ENCODE measurements at regions not wholly inside any gene's neighbourhood (a gene's known extent, or its start where the extent isn't known, plus 50 kb on each side); places are given as distances from the start of the nearest gene placed in this dataset.

DNA sequence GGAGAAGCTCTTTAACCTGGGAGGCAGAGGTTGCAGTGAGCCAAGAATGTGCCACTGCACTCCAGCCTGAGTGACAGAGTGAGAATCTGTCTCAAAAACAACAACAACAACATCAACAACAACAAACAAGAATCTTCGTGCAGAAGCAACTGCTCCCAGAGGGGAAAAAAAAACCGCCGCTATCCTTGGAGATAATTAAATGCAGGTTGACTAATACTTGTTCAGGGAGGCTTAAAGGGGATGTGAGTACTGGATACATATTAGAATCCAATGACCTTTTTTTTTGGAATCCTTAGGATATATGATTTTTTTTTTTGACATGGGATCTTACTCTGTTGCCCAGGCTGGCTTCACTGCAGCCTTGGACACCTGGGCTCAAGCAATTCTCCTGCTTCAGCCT is 89.6 kb upstream of the FAM171A1 start:
- Histone ChIP-seq H3K9ac (ENCODE audit: low read length) (no peak overlapping the region), H3K4me2 (replicated peaks; ENCODE audit: low read depth, low read length, poor library complexity, severe bottlenecking) (no peak overlapping the region), H3K27me3 (replicated peaks in 1 of 4; ENCODE audit: control extremely low read depth in 1 of 4, control insufficient read depth in 3 of 4, insufficient read depth in 4 of 4, low read length in 3 of 4) (peaks cover 0 to 5% (median 1%) of the 10 kb centered on the region in 4 experiments), H3K27ac (ENCODE audit: low read length in 2 of 2) (no peak overlapping the region), H3K4me3 (ENCODE audit: control extremely low read depth in 1 of 5, extremely low read depth in 1 of 5, insufficient read depth in 1 of 5, low read depth in 2 of 5, low read length in 4 of 5) (no peak overlapping the region), H4K20me1 (ENCODE audit: control insufficient read depth, insufficient read depth, low read length, poor library complexity, severe bottlenecking) (no peaks in the 10 kb centered on the region), H3K79me2 (ENCODE audit: control insufficient read depth, insufficient read depth, low read length) (no peaks in the 10 kb centered on the region), H3K4me1 (ENCODE audit: control insufficient read depth in 2 of 2, insufficient read depth in 2 of 2, low read length in 2 of 2) (no peaks in the 10 kb centered on the region), H3K36me3 (replicated peaks in 1 of 2; ENCODE audit: control extremely low read depth in 1 of 2, control insufficient read depth in 1 of 2, extremely low read depth in 1 of 2, insufficient read depth in 2 of 2, low read length in 1 of 2) (no peaks in the 10 kb centered on the region), H3K9me3 (ENCODE audit: control extremely low read depth in 1 of 3, control insufficient read depth in 2 of 3, insufficient read depth in 1 of 3, low read length in 2 of 3) (peaks cover 0 to 10% (median 0%) of the 10 kb centered on the region in 3 donors), H2AFZ (ENCODE audit: insufficient read depth, low read depth, low read length, poor library complexity, severe bottlenecking) (no peak overlapping the region)
- TF ChIP-seq EZH2 (IDR thresholded peaks at IDR 0.05; ENCODE audit: borderline replicate concordance, insufficient read depth, low read depth, low read length, poor library complexity, severe bottlenecking), result no peak
- TF ChIP-seq, protein P1, sequence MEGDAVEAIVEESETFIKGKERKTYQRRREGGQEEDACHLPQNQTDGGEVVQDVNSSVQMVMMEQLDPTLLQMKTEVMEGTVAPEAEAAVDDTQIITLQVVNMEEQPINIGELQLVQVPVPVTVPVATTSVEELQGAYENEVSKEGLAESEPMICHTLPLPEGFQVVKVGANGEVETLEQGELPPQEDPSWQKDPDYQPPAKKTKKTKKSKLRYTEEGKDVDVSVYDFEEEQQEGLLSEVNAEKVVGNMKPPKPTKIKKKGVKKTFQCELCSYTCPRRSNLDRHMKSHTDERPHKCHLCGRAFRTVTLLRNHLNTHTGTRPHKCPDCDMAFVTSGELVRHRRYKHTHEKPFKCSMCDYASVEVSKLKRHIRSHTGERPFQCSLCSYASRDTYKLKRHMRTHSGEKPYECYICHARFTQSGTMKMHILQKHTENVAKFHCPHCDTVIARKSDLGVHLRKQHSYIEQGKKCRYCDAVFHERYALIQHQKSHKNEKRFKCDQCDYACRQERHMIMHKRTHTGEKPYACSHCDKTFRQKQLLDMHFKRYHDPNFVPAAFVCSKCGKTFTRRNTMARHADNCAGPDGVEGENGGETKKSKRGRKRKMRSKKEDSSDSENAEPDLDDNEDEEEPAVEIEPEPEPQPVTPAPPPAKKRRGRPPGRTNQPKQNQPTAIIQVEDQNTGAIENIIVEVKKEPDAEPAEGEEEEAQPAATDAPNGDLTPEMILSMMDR (IDR thresholded peaks at IDR 0.05), result no peak
- H3K27ac Mint-ChIP-seq, result no peak overlapping the region
- ATAC-seq (ENCODE audit: low read depth) (no peak), DNase-seq (no peak)
- no CpG with 5 or more reads among the region's 3 CpGs for WGBS (ENCODE audit: insufficient coverage)
- no peak overlapping the region for H3K4me3 Mint-ChIP-seq
- POLR2A ChIA-PET, result no interaction called here
- H3K4me1 Mint-ChIP-seq, result no peaks in the 10 kb centered on the region
- CTCF ChIA-PET, result no interaction called here
- H3K9me3 Mint-ChIP-seq (ENCODE audit: insufficient read depth), result no peaks in the 10 kb centered on the region
- H3K27me3 Mint-ChIP-seq, result peaks cover 25% of the 10 kb centered on the region
- intact Hi-C loops (cut with micrococcal nuclease), result no loop called here

DNA sequence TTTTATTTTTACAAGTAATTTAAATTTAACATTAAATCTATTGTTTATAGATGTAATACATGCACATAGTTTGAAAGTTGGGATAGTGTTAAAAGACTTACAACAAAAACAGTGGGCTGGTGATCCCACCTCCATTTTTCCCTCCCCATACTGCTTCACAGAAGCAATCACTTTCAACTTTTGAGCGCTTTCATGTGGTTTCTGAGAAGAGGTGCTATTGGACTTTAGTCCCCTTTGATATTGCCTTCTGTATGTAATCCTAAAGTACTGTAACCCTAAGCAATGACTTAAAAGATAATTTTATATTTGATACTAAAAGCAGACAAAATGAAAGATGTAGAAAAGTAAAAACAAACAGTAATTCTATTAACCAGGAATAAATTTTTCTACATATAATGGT is 88.1 kb upstream of the FAM171A1 start:
- peaks cover 25% of the 10 kb centered on the region for H3K27me3 Mint-ChIP-seq
- H3K4me3 Mint-ChIP-seq, result no peak overlapping the region
- no peak for ATAC-seq (ENCODE audit: low read depth)
- no peak overlapping the region for H3K27ac Mint-ChIP-seq
- no peak overlapping the region for H3K9ac ChIP-seq (ENCODE audit: low read length)
- H3K36me3 ChIP-seq (replicated peaks in 1 of 2; ENCODE audit: control extremely low read depth in 1 of 2, control insufficient read depth in 1 of 2, extremely low read depth in 1 of 2, insufficient read depth in 2 of 2, low read length in 1 of 2), result no peaks in the 10 kb centered on the region
- H3K9me3 ChIP-seq (ENCODE audit: control extremely low read depth in 1 of 3, control insufficient read depth in 2 of 3, insufficient read depth in 1 of 3, low read length in 2 of 3), result peaks cover 0 to 10% (median 0%) of the 10 kb centered on the region in 3 donors
- H3K79me2 ChIP-seq (ENCODE audit: control insufficient read depth, insufficient read depth, low read length), result no peaks in the 10 kb centered on the region
- intact Hi-C loops (cut with micrococcal nuclease), result no loop called here
- H3K4me2 ChIP-seq (replicated peaks; ENCODE audit: low read depth, low read length, poor library complexity, severe bottlenecking), result no peak overlapping the region
- WGBS (ENCODE audit: insufficient coverage), result no CpG with 5 or more reads among the region's 1 CpG
- H2AFZ ChIP-seq (ENCODE audit: insufficient read depth, low read depth, low read length, poor library complexity, severe bottlenecking), result no peak overlapping the region
- DNase-seq, result no peak
- TF ChIP-seq, protein P1 (IDR thresholded peaks at IDR 0.05), result no peak
- no peak for TF ChIP-seq EZH2 (IDR thresholded peaks at IDR 0.05; ENCODE audit: borderline replicate concordance, insufficient read depth, low read depth, low read length, poor library complexity, severe bottlenecking)
- CTCF ChIA-PET, result no interaction called here
- POLR2A ChIA-PET, result no interaction called here
- no peaks in the 10 kb centered on the region for H4K20me1 ChIP-seq (ENCODE audit: control insufficient read depth, insufficient read depth, low read length, poor library complexity, severe bottlenecking)
- H3K4me1 ChIP-seq (ENCODE audit: control insufficient read depth in 2 of 2, insufficient read depth in 2 of 2, low read length in 2 of 2), result no peaks in the 10 kb centered on the region
- no peak overlapping the region for H3K4me3 ChIP-seq (ENCODE audit: control extremely low read depth in 1 of 5, extremely low read depth in 1 of 5, insufficient read depth in 1 of 5, low read depth in 2 of 5, low read length in 4 of 5)
- H3K27me3 ChIP-seq (replicated peaks in 1 of 4; ENCODE audit: control extremely low read depth in 1 of 4, control insufficient read depth in 3 of 4, insufficient read depth in 4 of 4, low read length in 3 of 4), result peaks cover 0 to 5% (median 1%) of the 10 kb centered on the region in 4 experiments
- H3K9me3 Mint-ChIP-seq (ENCODE audit: insufficient read depth), result no peaks in the 10 kb centered on the region
- no peaks in the 10 kb centered on the region for H3K4me1 Mint-ChIP-seq
- no peak overlapping the region for H3K27ac ChIP-seq (ENCODE audit: low read length in 2 of 2)
